Gastroesophageal sphincter (tissue), 3 donors: ENCODE measurements at regions not wholly inside any gene's neighbourhood (a gene's known extent, or its start where the extent isn't known, plus 50 kb on each side); places are given as distances from the start of the nearest gene placed in this dataset.

Source experiments
- CTCF ChIP-seq, 4 experiments: fragments of 200-600 bp in 2 of 4; fragments of 450-650 bp in 2 of 4; sonication (generic) in 1 of 4; IDR thresholded peaks; one replicate each; pipeline ENCODE4 v1.5.1; 2017 to 2019; ENCODE audit warnings: antibody characterized with exemption in 4 of 4, mild to moderate bottlenecking in 2 of 4, moderate library complexity in 2 of 4
- POLR2A ChIP-seq, 2 donors: fragments of 450-650 bp; IDR thresholded peaks; one replicate each; pipeline ENCODE4 v1.6.1; 2017; ENCODE audit warnings: antibody characterized with exemption in 2 of 2, mild to moderate bottlenecking in 2 of 2, moderate library complexity in 1 of 2
- POLR2AphosphoS5 ChIP-seq: sonication (generic); formaldehyde crosslinking; IDR thresholded peaks from one replicate; pipeline ENCODE4 v1.6.1; 2017; ENCODE audit warnings: antibody characterized with exemption

- TF ChIP-seq POLR2A (IDR thresholded peaks at IDR 0.05) = no peak
- no peak for TF ChIP-seq POLR2AphosphoS5
- TF ChIP-seq CTCF (IDR thresholded peaks at IDR 0.05) = no peak
Observed at GRCh38 chr6:81295310-81295709, 457.2 kb downstream of the TENT5A start.
